HG02840 (cell line): ENCODE measurements at regions not wholly inside any gene's neighbourhood (a gene's known extent, or its start where the extent isn't known, plus 50 kb on each side); places are given as distances from the start of the nearest gene placed in this dataset.
"Not testable (repeated sequence)": the region's sequence is repeated elsewhere in the genome, so short reads cannot be mapped to it uniquely, and the experiment has no call there.

ENCODE experiments used
- ATAC-seq: cut with Tn5 transposase; IDR thresholded peaks from one replicate; pipeline ENCODE4 v1.9.1; 2021; ENCODE audit warnings: mild to moderate bottlenecking, moderate library complexity, moderate number of reproducible peaks; ENCODE audit not compliant: unreplicated experiment, low FRiP score

DNA sequence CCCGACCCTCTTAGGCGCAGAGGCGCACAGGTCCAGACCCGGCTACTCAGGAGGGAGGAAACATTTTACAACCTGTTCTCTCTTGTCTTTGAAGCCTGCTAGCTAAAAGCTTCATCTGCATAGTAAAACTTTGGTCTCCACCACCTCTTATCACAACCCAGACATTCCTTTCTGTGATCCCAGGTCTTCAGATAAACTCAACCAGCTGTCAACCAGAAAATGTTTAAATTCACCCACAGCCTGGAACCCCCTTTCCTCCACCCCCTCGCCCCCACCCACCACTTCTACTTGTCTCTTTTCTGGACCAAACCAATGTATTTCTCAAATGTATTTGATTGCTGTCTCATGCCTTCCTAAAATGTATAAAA is 169.1 kb upstream of the PRKX start:
- ATAC-seq = not testable (repeated sequence)

DNA sequence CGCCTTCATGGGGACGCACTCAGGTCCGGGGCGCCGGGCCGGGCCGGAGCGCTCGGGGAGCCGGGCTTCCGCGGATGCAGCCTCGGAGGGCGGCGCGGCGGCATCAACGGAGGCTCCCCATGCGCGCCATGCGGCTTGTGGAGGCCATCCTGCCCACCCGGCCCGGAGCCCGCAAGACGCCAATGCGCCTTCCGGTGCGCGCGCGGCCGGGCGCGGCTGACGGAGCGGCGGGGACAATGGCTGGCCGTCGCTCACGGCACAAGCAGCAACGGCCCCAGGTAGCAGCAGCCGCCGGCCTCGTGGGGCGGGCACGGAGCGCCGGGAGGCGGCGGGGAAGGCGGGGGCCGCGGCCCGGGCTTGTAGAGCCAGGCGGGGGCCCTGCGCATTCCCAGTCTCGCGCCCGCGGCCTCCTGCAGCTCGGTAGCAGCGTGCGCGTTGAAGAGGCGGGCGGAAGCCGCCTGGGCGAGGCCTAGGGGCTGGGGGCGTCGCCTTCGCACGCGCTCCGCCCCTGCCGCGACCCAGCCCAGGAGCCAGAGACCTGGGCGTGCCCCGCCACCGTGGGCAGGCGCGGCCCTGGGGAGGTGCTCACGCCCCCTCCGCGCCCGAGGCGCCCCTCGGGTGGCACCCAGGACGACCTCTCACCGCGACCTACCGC is 168.6 kb upstream of the PRKX start:
- ATAC-seq = peak; percentile 99

DNA sequence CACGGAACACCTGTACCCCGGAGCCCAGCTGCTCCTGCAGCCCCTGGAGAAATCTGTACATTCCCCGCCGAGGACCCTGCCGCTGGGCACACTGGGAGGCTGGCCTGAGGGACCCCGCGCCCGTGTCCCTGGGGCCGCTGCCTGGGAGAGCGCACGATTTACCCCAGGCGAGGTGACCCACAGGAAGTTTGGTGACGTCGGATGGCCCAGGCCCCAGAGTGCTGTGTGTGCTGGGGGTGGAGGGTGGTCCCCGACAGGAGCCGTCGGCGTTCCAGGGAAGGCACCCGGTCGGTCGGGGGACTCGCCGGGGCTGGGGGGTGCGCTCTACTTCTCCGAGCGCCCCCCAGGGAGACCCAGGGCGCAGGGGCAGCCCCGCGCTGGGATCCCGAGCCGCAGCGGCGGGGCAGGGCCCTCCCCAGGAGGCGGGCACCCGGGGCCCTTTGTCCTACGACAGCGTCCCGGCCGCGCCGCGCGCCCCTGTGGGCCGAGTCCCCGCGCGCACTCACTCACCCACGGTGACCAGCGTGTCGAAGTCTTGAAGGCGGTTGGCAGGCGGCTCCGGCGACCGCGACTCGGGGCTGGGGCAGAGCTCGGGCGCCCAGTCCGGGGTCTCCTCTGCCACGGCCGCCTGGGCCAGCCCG is 167.9 kb upstream of the PRKX start:
- ATAC-seq = peak; percentile 35

DNA sequence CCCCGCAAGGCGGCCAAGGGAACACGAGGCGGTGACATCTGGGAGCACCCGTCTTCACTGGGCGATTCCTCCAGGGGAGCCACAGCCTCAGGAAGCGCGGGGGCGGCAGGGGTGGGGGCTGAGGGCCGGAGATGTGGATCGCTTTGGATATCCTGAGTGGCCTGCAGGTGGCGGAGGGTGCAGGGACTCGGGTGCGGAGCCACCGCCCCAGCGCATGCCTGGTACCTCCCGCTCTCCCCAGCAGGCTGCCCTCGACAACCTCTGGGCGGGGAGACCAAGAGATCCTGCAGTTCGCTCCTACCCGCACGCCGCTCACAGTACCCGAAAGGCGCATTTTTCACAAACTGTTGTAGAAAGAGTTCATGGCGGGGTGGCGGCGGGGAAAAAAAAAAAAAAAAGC is 162.9 kb upstream of the PRKX start:
- ATAC-seq = not testable (repeated sequence)

DNA sequence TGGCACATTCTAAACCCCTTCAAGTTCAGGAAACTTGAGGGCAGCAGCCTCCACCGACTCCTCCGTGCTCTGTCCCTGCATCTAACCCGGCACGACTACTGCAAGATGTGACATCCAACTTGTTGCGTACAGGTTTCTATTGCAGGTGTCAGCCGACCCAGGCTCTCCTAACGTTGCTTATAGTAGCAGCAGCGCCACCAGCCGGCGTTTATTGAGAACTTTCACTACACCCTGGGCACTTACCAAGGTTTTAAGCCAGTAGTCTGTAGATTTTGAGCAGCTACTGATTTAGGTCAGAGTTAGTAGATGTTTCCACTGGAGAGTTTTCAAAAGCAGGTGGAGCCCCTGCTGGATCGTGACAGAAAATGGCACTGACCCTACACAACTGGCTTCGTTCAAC is 162.2 kb upstream of the PRKX start:
- ATAC-seq = not testable (repeated sequence)

DNA sequence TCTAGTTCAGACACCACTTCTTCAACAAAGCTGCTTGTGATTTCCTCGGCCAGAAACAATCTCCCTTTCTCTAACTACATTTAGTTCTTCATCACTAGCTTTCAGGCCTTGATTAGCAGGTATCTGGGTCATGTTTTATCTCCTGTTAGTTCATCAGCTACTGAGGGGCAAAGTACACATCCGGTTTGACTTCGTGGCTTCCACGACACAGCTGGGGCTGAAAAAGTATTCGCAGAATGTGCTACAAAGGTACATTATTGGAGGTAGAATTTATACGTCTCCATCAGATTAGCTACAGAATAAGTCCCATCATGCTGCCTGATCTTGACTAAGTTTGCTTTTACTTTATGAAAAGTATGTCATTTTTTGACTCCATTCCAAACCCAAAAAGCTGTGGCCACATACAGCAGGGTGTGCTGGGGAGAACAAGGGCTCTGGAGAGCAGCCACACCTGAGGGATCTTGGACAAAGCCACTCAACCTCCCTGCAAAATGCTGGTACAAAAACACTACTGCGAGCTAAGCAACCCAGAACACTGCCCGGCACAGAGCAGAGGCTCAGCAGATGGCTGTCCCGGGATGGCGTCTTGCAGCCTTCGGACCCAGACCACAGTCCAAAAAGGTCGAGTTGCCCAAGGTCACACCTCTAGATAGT is 158.9 kb upstream of the PRKX start:
- not testable (repeated sequence) for ATAC-seq

DNA sequence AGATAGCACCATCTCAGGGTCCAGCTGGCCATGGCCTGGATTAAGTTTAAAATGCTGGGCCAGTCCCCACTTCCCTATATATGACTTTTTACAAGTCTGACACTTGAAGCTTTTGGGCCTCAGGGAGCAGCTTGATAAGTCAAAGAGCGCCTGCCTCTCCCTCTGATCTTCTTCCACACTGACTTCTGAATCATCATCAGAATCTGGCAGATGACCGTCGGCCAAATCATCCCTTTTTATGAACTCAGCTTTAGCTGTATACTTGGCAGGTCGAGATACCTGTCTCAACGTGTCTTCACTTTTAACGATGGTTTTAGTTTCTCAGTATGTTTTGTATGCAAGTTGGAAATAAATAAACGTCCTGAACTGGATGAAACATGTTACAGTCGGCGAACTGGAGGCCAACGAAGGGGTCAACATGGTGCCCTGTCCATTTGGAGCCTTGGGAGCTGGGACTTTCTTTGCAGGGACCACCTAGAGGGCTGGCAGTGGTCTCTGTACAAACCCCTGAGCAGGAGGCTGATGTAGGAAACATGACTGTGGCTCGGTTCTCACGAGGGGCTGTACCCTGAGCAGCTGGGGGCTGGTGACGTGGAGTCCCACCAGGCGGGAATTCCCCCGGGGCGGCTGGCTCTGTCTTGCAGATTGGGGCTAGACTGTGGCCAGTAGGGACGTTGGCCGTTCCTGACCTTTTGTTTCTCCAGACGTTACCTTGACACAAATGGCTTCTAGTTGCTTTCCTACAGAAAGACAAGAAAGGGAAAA is 153.8 kb upstream of the PRKX start:
- ATAC-seq = not testable (repeated sequence)

DNA sequence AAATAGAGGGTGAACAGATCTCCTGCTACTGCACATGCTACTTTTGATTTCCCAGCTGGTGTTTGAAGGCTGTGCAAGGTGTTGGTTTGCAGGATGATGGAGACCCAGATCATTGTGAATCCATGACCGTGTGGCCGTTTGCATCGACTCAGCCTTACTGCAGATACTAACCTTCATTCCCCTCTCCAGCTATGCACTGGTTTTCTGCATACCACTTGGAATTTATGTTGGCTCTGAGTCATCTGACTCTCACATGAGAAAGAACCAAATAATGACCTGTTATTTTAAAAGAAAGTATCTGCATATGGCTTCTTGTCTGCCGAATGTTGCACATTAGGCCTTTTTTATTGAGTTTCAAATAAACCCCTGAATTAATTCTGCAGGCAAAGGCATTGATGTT is 144.9 kb upstream of the PRKX start:
- ATAC-seq = not testable (repeated sequence)

DNA sequence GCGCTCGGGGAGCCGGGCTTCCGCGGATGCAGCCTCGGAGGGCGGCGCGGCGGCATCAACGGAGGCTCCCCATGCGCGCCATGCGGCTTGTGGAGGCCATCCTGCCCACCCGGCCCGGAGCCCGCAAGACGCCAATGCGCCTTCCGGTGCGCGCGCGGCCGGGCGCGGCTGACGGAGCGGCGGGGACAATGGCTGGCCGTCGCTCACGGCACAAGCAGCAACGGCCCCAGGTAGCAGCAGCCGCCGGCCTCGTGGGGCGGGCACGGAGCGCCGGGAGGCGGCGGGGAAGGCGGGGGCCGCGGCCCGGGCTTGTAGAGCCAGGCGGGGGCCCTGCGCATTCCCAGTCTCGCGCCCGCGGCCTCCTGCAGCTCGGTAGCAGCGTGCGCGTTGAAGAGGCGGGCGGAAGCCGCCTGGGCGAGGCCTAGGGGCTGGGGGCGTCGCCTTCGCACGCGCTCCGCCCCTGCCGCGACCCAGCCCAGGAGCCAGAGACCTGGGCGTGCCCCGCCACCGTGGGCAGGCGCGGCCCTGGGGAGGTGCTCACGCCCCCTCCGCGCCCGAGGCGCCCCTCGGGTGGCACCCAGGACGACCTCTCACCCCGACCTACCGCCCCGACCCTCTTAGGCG is 130.2 kb upstream of the PRKX start:
- peak; percentile 88 for ATAC-seq

DNA sequence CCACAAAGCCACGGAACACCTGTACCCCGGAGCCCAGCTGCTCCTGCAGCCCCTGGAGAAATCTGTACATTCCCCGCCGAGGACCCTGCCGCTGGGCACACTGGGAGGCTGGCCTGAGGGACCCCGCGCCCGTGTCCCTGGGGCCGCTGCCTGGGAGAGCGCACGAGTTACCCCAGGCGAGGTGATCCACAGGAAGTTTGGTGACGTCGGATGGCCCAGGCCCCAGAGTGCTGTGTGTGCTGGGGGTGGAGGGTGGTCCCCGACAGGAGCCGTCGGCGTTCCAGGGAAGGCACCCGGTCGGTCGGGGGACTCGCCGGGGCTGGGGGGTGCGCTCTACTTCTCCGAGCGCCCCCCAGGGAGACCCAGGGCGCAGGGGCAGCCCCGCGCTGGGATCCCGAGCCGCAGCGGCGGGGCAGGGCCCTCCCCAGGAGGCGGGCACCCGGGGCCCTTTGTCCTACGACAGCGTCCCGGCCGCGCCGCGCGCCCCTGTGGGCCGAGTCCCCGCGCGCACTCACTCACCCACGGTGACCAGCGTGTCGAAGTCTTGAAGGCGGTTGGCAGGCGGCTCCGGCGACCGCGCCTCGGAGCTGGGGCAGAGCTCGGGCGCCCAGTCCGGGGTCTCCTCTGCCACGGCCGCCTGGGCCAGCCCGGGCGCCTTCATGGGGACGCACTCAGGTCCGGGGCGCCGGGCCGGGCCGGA is 129.5 kb upstream of the PRKX start:
- ATAC-seq = peak; percentile 71

DNA sequence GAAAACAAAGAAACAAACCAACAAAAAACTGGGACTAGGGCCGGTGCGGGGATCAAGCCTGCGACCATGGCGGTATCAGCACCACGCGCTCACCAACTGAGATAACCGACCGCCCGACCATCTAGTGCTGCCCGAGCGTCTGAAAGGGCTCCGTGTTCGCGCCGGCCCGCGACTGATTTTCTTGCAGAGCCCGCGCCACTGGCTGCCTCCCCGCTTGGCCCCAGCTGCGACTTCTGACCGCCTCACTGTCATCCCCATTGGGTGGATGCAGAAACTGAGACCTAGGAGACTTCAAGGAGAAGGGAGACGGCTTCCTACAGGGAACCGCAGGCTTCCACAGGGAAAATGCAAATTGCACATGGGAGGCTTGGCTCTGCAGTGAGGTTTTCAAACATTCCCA is 125.3 kb upstream of the PRKX start:
- ATAC-seq = not testable (repeated sequence)

DNA sequence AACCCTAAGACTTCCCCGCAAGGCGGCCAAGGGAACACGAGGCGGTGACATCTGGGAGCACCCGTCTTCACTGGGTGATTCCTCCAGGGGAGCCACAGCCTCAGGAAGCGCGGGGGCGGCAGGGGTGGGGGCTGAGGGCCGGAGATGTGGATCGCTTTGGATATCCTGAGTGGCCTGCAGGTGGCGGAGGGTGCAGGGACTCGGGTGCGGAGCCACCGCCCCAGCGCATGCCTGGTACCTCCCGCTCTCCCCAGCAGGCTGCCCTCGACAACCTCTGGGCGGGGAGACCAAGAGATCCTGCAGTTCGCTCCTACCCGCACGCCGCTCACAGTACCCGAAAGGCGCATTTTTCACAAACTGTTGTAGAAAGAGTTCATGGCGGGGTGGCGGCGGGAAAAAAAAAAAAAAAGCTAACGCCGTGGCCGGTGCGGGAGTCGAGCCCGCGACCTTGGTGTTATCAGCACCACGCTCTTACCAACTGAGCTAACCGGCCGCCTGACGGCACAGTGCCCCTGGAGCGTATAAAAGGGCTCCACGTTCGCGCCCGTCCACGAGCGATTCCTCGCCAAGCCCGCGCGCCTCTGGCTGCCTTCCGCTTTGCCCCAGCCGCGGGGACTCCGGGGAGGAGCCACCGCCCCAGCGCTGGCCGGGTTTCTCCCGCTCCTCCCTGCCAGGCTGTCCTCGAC is 124.7 kb upstream of the PRKX start:
- not testable (repeated sequence) for ATAC-seq

DNA sequence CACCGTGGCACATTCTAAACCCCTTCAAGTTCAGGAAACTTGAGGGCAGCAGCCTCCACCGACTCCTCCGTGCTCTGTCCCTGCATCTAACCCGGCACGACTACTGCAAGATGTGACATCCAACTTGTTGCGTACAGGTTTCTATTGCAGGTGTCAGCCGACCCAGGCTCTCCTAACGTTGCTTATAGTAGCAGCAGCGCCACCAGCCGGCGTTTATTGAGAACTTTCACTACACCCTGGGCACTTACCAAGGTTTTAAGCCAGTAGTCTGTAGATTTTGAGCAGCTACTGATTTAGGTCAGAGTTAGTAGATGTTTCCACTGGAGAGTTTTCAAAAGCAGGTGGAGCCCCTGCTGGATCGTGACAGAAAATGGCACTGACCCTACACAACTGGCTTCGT is 123.8 kb upstream of the PRKX start:
- not testable (repeated sequence) for ATAC-seq

DNA sequence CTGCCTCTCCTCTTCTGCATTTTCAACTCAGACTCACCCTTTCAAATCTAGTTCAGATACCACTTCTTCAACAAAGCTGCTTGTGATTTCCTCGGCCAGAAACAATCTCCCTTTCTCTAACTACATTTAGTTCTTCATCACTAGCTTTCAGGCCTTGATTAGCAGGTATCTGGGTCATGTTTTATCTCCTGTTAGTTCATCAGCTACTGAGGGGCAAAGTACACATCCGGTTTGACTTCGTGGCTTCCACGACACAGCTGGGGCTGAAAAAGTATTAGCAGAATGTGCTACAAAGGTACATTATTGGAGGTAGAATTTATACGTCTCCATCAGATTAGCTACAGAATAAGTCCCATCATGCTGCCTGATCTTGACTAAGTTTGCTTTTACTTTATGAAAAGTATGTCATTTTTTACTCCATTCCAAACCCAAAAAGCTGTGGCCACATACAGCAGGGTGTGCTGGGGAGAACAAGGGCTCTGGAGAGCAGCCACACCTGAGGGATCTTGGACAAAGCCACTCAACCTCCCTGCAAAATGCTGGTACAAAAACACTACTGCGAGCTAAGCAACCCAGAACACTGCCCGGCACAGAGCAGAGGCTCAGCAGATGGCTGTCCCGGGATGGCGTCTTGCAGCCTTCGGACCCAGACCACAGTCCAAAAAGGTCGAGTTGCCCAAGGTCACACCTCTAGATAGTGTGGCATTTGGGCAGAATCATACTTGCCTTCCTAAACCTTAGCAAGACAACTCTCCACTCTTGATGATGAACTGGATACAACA is 120.5 kb upstream of the PRKX start:
- not testable (repeated sequence) for ATAC-seq

DNA sequence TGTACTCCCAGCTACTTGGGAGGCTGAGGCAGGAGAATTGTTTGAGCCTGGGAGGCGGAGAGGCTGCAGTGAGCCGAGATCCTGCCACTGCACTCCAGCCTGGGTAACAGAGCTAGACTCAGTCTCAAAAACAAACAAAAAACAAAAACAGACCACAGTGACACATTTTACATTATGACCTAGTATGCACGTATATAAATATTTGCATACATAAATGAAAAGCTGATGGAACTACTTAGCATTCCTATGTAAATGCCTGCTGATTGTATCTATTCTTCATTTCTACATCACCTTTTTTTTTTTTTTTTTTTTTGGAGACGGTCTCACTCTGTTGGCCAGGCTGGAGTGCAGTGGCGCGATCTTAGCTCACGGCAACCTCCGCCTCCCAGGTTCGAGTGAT is 116.6 kb upstream of the PRKX start:
- not testable (repeated sequence) for ATAC-seq

DNA sequence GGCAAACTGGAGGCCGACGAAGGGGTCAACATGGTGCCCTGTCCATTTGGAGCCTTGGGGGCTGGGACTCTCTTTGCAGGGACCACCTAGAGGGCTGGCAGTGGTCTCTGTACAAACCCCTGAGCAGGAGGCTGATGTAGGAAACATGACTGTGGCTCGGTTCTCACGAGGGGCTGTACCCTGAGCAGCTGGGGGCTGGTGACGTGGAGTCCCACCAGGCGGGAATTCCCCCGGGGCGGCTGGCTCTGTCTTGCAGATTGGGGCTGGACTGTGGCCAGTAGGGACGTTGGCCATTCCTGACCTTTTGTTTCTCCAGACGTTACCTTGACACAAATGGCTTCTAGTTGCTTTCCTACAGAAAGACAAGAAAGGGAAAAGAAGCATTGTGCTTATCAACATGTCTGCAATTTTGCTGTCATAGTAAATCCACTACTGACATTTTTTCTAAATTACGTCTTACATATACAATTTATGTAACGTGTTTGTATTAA is 115.6 kb upstream of the PRKX start:
- ATAC-seq = not testable (repeated sequence)

DNA sequence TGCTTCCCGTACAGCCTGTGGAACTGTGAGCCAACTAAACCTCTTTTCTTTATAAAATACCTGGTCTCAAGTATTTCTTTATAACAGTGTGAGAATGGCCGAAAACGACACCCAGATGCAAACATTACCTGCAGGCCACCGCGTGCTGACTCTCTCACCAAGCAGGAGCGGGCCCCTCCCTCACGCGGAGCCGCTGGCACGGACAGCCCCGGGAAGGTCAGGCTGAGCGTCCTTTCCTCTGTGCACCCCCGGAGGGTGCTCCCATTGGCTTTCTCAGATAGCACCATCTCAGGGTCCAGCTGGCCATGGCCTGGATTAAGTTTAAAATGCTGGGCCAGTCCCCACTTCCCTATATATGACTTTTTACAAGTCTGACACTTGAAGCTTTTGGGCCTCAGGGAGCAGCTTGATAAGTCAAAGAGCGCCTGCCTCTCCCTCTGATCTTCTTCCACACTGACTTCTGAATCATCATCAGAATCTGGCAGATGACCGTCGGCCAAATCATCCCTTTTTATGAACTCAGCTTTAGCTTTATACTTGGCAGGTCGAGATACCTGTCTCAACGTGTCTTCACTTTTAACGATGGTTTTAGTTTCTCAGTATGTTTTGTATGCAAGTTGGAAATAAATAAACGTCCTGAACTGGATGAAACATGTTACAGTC is 115.1 kb upstream of the PRKX start:
- ATAC-seq = not testable (repeated sequence)

DNA sequence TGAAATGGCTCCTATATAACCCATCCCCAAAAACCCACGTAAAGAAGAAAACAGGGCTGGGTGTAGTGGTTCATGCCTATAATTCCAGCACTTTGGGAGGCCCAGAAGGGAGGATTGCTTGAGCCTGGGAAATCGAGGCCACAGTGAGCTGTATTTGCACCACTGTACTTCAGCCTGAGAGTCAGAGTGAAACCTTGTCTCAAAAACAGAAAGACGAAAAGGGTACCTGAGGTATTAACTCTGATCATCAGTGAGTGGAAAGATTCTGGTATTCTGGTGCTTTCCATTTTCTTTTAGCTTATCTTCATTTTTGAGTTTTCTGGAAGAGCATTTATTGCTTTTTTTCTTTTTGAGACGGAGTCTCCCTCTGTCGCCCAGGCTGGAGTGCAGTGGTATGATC is 110.6 kb upstream of the PRKX start:
- not testable (repeated sequence) for ATAC-seq
